ENCODE measurements at regions not wholly inside any gene's neighbourhood (a gene's known extent, or its start where the extent isn't known, plus 50 kb on each side); places are given as distances from the start of the nearest gene placed in this dataset.

DNA sequence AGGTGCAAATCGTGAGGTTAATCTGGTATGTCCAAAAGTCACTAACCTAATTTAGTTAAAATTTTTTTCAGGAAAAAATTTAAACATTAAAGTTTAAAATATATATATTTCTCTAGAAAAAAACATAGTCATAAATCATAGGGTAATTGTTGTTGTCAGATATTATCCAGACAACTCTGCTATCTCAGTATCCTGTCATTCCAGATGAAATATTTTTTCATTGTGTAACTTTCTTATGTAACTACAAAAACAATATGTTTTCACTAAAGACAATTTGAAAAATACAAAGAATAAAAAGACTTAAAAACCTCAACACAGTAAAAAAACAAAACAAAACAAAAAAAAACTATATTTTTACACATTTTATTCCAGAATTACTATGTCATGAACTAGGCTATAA lies 57.6 kb downstream of the TENT5A start:
- Histone ChIP-seq H3K4me3 (ENCODE audit: low read depth, low read length) (no peak overlapping the region), H3K9me3 (ENCODE audit: control insufficient read depth, insufficient read depth, low read length) (no peaks in the 10 kb centered on the region), H3K9ac (ENCODE audit: low read depth, low read length) (no peak overlapping the region), H3K27me3 (ENCODE audit: control insufficient read depth, insufficient read depth, low read length) (no peaks in the 10 kb centered on the region), H3K36me3 (ENCODE audit: control insufficient read depth, insufficient read depth, low read length) (no peaks in the 10 kb centered on the region), H3K4me1 (ENCODE audit: control insufficient read depth, insufficient read depth, low read length) (peaks cover 11% of the 10 kb centered on the region)

GRCh38 chr6:81694207-81694606 lies 58.3 kb downstream of the TENT5A start:
- Histone ChIP-seq H3K4me1 (ENCODE audit: control insufficient read depth, insufficient read depth, low read length) (peaks cover 11% of the 10 kb centered on the region), H3K4me3 (ENCODE audit: low read depth, low read length) (no peak overlapping the region), H3K27me3 (ENCODE audit: control insufficient read depth, insufficient read depth, low read length) (no peaks in the 10 kb centered on the region), H3K36me3 (ENCODE audit: control insufficient read depth, insufficient read depth, low read length) (no peaks in the 10 kb centered on the region), H3K9ac (ENCODE audit: low read depth, low read length) (no peak overlapping the region), H3K9me3 (ENCODE audit: control insufficient read depth, insufficient read depth, low read length) (no peaks in the 10 kb centered on the region)

GRCh38 chr6:81693266-81693665 lies 59.2 kb downstream of the TENT5A start:
- Histone ChIP-seq H3K4me3 (ENCODE audit: low read depth, low read length) (no peak overlapping the region), H3K9me3 (ENCODE audit: control insufficient read depth, insufficient read depth, low read length) (no peaks in the 10 kb centered on the region), H3K27me3 (ENCODE audit: control insufficient read depth, insufficient read depth, low read length) (no peaks in the 10 kb centered on the region), H3K9ac (ENCODE audit: low read depth, low read length) (no peak overlapping the region), H3K4me1 (ENCODE audit: control insufficient read depth, insufficient read depth, low read length) (peaks cover 11% of the 10 kb centered on the region), H3K36me3 (ENCODE audit: control insufficient read depth, insufficient read depth, low read length) (no peaks in the 10 kb centered on the region)

DNA sequence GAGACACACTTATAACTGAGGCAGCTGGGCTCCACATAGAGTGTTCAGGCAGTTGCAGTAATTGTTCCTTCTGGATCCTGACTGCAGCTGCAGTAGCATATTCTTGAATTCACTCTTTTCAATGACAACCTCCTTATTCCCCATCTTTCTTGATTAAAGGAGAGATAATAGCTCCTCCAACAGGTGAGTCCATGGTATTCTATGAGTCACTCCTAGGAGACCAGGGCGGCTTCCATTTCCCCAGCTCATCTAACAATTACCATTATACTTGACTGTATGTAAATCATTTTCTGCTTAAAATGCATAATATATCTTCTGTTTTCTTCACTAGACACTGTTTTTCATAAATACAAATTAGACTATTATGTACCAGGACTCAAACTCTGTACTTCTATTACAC lies 62.4 kb downstream of the TENT5A start:
- Histone ChIP-seq H3K4me1 (ENCODE audit: control insufficient read depth, insufficient read depth, low read length) (no peaks in the 10 kb centered on the region), H3K4me3 (ENCODE audit: low read depth, low read length) (no peak overlapping the region), H3K9ac (ENCODE audit: low read depth, low read length) (no peak overlapping the region), H3K9me3 (ENCODE audit: control insufficient read depth, insufficient read depth, low read length) (no peaks in the 10 kb centered on the region), H3K27me3 (ENCODE audit: control insufficient read depth, insufficient read depth, low read length) (no peaks in the 10 kb centered on the region), H3K36me3 (ENCODE audit: control insufficient read depth, insufficient read depth, low read length) (no peaks in the 10 kb centered on the region)

DNA sequence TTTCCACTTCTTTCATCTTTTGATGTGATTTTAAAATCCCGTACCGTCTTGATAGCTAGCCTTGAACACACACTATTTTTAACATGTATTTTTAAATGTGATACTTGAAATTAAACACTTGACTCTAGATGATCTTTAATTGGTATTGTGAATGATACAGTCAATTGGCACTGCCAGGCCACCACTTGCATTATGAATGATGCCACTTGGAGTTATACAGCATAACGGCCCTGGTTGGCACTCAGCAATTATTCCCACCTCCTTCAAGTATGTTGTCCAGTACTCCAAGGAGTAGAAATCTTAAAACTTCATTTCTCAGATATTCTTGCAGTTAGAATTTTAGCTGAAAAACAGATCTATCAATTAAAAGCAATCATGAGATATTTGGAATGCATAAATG lies 62.9 kb downstream of the TENT5A start:
- H3K4me1 ChIP-seq (ENCODE audit: control insufficient read depth, insufficient read depth, low read length) = no peaks in the 10 kb centered on the region
- H3K9me3 ChIP-seq (ENCODE audit: control insufficient read depth, insufficient read depth, low read length) = no peaks in the 10 kb centered on the region
- H3K9ac ChIP-seq (ENCODE audit: low read depth, low read length) = no peak overlapping the region
- no peaks in the 10 kb centered on the region for H3K36me3 ChIP-seq (ENCODE audit: control insufficient read depth, insufficient read depth, low read length)
- no peaks in the 10 kb centered on the region for H3K27me3 ChIP-seq (ENCODE audit: control insufficient read depth, insufficient read depth, low read length)
- H3K4me3 ChIP-seq (ENCODE audit: low read depth, low read length) = no peak overlapping the region

DNA sequence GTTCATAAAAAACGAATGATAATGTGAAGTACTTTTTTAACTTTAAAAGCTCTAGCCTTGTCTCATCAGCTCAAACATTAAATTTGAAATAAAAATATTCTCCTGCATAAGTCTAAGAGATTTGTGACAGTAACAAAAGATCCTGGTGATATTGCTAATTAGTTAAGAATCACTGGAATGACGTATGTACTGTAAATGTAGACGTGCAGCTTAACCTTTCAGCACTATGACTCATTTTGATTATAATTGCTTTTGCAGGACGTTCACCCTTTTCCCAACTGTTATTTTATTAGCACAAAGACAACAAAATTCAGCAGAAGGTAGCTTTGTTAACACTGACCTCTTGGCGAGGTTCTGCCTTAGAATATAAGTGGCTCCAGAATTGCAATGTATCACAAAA lies 68.6 kb downstream of the TENT5A start:
- H3K4me1 ChIP-seq (ENCODE audit: control insufficient read depth, insufficient read depth, low read length) = no peaks in the 10 kb centered on the region
- no peak overlapping the region for H3K4me3 ChIP-seq (ENCODE audit: low read depth, low read length)
- H3K36me3 ChIP-seq (ENCODE audit: control insufficient read depth, insufficient read depth, low read length) = no peaks in the 10 kb centered on the region
- H3K9ac ChIP-seq (ENCODE audit: low read depth, low read length) = no peak overlapping the region
- H3K27me3 ChIP-seq (ENCODE audit: control insufficient read depth, insufficient read depth, low read length) = no peaks in the 10 kb centered on the region
- no peaks in the 10 kb centered on the region for H3K9me3 ChIP-seq (ENCODE audit: control insufficient read depth, insufficient read depth, low read length)

- Histone ChIP-seq H3K9ac (ENCODE audit: low read depth, low read length) (no peak overlapping the region), H3K9me3 (ENCODE audit: control insufficient read depth, insufficient read depth, low read length) (no peaks in the 10 kb centered on the region), H3K27me3 (ENCODE audit: control insufficient read depth, insufficient read depth, low read length) (no peaks in the 10 kb centered on the region), H3K4me3 (ENCODE audit: low read depth, low read length) (no peak overlapping the region), H3K4me1 (ENCODE audit: control insufficient read depth, insufficient read depth, low read length) (no peaks in the 10 kb centered on the region), H3K36me3 (ENCODE audit: control insufficient read depth, insufficient read depth, low read length) (no peaks in the 10 kb centered on the region)
Measured at GRCh38 chr6:81682858-81683620, 69.4 kb downstream of the TENT5A start.

GRCh38 chr6:81682235-81682795 lies 70.2 kb downstream of the TENT5A start:
- no peaks in the 10 kb centered on the region for H3K27me3 ChIP-seq (ENCODE audit: control insufficient read depth, insufficient read depth, low read length)
- H3K36me3 ChIP-seq (ENCODE audit: control insufficient read depth, insufficient read depth, low read length) = no peaks in the 10 kb centered on the region
- no peak overlapping the region for H3K4me3 ChIP-seq (ENCODE audit: low read depth, low read length)
- no peaks in the 10 kb centered on the region for H3K9me3 ChIP-seq (ENCODE audit: control insufficient read depth, insufficient read depth, low read length)
- no peaks in the 10 kb centered on the region for H3K4me1 ChIP-seq (ENCODE audit: control insufficient read depth, insufficient read depth, low read length)
- no peak overlapping the region for H3K9ac ChIP-seq (ENCODE audit: low read depth, low read length)

GRCh38 chr6:81669445-81669844 lies 83.0 kb downstream of the TENT5A start:
- H3K9me3 ChIP-seq (ENCODE audit: control insufficient read depth, insufficient read depth, low read length) = no peaks in the 10 kb centered on the region
- H3K4me3 ChIP-seq (ENCODE audit: low read depth, low read length) = no peak overlapping the region
- no peaks in the 10 kb centered on the region for H3K27me3 ChIP-seq (ENCODE audit: control insufficient read depth, insufficient read depth, low read length)
- no peaks in the 10 kb centered on the region for H3K36me3 ChIP-seq (ENCODE audit: control insufficient read depth, insufficient read depth, low read length)
- H3K4me1 ChIP-seq (ENCODE audit: control insufficient read depth, insufficient read depth, low read length) = no peaks in the 10 kb centered on the region
- H3K9ac ChIP-seq (ENCODE audit: low read depth, low read length) = no peak overlapping the region

GRCh38 chr6:81668615-81669047 lies 83.8 kb downstream of the TENT5A start:
- H3K4me1 ChIP-seq (ENCODE audit: control insufficient read depth, insufficient read depth, low read length) = no peaks in the 10 kb centered on the region
- no peak overlapping the region for H3K4me3 ChIP-seq (ENCODE audit: low read depth, low read length)
- no peaks in the 10 kb centered on the region for H3K9me3 ChIP-seq (ENCODE audit: control insufficient read depth, insufficient read depth, low read length)
- H3K27me3 ChIP-seq (ENCODE audit: control insufficient read depth, insufficient read depth, low read length) = no peaks in the 10 kb centered on the region
- H3K9ac ChIP-seq (ENCODE audit: low read depth, low read length) = no peak overlapping the region
- no peaks in the 10 kb centered on the region for H3K36me3 ChIP-seq (ENCODE audit: control insufficient read depth, insufficient read depth, low read length)

- Histone ChIP-seq H3K9ac (ENCODE audit: low read depth, low read length) (no peak overlapping the region), H3K4me3 (ENCODE audit: low read depth, low read length) (no peak overlapping the region)
Measured at GRCh38 chr6:81666481-81666880, 86.0 kb downstream of the TENT5A start.

DNA sequence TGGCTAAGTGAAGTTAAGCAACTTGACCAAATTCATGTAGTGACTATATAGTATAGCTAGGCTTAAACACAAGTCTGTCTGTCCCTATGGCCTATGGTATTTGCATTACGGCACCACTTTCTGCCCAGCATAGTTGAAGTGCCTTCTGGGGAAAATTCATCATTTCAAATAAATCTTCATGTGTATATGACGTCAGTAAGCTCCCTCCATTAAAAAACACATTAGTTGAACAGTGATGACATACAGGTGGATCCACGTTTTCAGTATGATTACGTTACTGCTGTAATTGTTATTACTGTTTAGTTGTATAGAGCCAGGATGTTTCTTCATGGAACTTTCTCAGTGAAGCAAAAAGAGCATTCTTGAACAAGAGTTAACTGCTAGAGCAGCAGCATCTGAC lies 96.2 kb downstream of the TENT5A start:
- no peaks in the 10 kb centered on the region for H3K9me3 ChIP-seq (ENCODE audit: control insufficient read depth, insufficient read depth, low read length)
- H3K27me3 ChIP-seq (ENCODE audit: control insufficient read depth, insufficient read depth, low read length) = no peaks in the 10 kb centered on the region
- H3K9ac ChIP-seq (ENCODE audit: low read depth, low read length) = no peak overlapping the region
- H3K4me3 ChIP-seq (ENCODE audit: low read depth, low read length) = no peak overlapping the region
- no peaks in the 10 kb centered on the region for H3K36me3 ChIP-seq (ENCODE audit: control insufficient read depth, insufficient read depth, low read length)
- H3K4me1 ChIP-seq (ENCODE audit: control insufficient read depth, insufficient read depth, low read length) = no peaks in the 10 kb centered on the region

More at GRCh38 chr6:81666481-81666880, 86.0 kb downstream of the TENT5A start:
- H3K36me3 ChIP-seq (ENCODE audit: control insufficient read depth, insufficient read depth, low read length) = no peaks in the 10 kb centered on the region
- no peaks in the 10 kb centered on the region for H3K27me3 ChIP-seq (ENCODE audit: control insufficient read depth, insufficient read depth, low read length)
- H3K9me3 ChIP-seq (ENCODE audit: control insufficient read depth, insufficient read depth, low read length) = no peaks in the 10 kb centered on the region
- H3K4me1 ChIP-seq (ENCODE audit: control insufficient read depth, insufficient read depth, low read length) = no peaks in the 10 kb centered on the region
